Breast epithelium (tissue), 4 donors: ENCODE measurements at regions not wholly inside any gene's neighbourhood (a gene's known extent, or its start where the extent isn't known, plus 50 kb on each side); places are given as distances from the start of the nearest gene placed in this dataset.
A peak's percentile ranks its signal among the peaks of the same experiment; 100 is the strongest.
"Not testable (repeated sequence)": the region's sequence is repeated elsewhere in the genome, so short reads cannot be mapped to it uniquely, and the experiment has no call there.

Source experiments
- DNase-seq, 2 donors: peaks; one replicate each; pipeline ENCODE4 v3.0.0-alpha.2; 2019; ENCODE audit warnings: low spot score in 2 of 2
- H3K27ac ChIP-seq, 2 donors: fragments of 200-600 bp; sonication (generic) in 1 of 2; one replicate each; pipeline ENCODE4 v1.5.1; 2016 to 2019; ENCODE audit warnings: mild to moderate bottlenecking in 1 of 2
- H3K27me3 ChIP-seq, 2 donors: fragments of 200-600 bp; sonication (generic) in 1 of 2; one replicate each; pipeline versions ENCODE4 v1.5.1 to v1.6.0; 2017 to 2019; ENCODE audit warnings: control low read depth in 1 of 2, mild to moderate bottlenecking in 1 of 2
- H3K36me3 ChIP-seq: fragments of 200-600 bp; one replicate; pipeline ENCODE4 v1.5.1; 2019
- H3K4me1 ChIP-seq, 2 donors: fragments of 200-600 bp; sonication (generic); one replicate each; pipeline ENCODE4 v1.5.1; 2016 to 2019; ENCODE audit warnings: control low read depth in 1 of 2
- H3K4me3 ChIP-seq, 3 donors: fragments of 200-600 bp; sonication (generic); 1 replicate in 2 of 3; 2 replicates in 1 of 3; pipeline ENCODE4 v1.5.1; 2016 to 2019; ENCODE audit warnings: mild to moderate bottlenecking in 3 of 3, moderate library complexity in 2 of 3
- H3K9me3 ChIP-seq, 2 donors: fragments of 200-600 bp; sonication (generic) in 1 of 2; one replicate each; pipeline ENCODE4 v1.5.1; 2016 to 2019; ENCODE audit warnings: control low read depth in 1 of 2
- POLR2A ChIP-seq: fragments of 450-650 bp; IDR thresholded peaks from one replicate; pipeline ENCODE4 v1.6.1; 2016; ENCODE audit warnings: antibody characterized with exemption, mild to moderate bottlenecking, moderate library complexity
- POLR2AphosphoS5 ChIP-seq, 3 donors: sonication (generic); formaldehyde crosslinking; IDR thresholded peaks; one replicate each; pipeline ENCODE4 v1.6.1; 2017; ENCODE audit warnings: antibody characterized with exemption in 3 of 3
- intact Hi-C: fragments of 100-400 bp; cut with DNase I; formaldehyde crosslinking; loops from one replicate; pipeline ENCODE4 v1.15.1; 2023; ENCODE audit warnings: low total_unique reads
- TF ChIP-seq, protein P1 (sequence below), 3 donors: fragments of 450-650 bp; IDR thresholded peaks; one replicate each; pipeline ENCODE4 v1.5.1; 2016 to 2017; ENCODE audit warnings: antibody characterized with exemption in 3 of 3, mild to moderate bottlenecking in 3 of 3, moderate library complexity in 3 of 3

DNA sequence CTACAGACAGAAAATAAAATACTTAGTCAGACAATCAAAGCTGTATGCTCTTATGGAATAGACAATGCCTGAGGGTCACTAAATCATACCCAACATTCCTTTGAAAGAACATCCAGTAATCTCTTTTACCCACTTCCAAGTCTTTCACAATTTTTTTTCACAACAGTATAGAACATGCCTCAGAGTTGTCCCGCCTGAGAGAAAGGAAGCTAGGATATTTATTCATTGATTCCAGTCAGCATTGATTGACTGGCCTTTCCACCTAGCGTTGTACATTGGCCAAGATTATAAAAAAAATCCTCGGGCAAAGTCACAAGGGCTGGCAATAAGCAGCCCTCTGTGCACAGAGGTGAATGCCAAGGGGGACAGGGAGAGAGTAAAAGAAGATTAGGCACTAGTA is 318.1 kb upstream of the PIK3R1 start:
- DNase-seq = peak in 1 of 2 donors; percentile 30
- H3K36me3 ChIP-seq = no peaks in the 10 kb centered on the region
- peak overlapping the region; percentile 74 to 79 for H3K27ac ChIP-seq
- no peak overlapping the region for H3K4me3 ChIP-seq
- intact Hi-C loops = no loop called here
- no peaks in the 10 kb centered on the region for H3K4me1 ChIP-seq
- TF ChIP-seq, protein P1, sequence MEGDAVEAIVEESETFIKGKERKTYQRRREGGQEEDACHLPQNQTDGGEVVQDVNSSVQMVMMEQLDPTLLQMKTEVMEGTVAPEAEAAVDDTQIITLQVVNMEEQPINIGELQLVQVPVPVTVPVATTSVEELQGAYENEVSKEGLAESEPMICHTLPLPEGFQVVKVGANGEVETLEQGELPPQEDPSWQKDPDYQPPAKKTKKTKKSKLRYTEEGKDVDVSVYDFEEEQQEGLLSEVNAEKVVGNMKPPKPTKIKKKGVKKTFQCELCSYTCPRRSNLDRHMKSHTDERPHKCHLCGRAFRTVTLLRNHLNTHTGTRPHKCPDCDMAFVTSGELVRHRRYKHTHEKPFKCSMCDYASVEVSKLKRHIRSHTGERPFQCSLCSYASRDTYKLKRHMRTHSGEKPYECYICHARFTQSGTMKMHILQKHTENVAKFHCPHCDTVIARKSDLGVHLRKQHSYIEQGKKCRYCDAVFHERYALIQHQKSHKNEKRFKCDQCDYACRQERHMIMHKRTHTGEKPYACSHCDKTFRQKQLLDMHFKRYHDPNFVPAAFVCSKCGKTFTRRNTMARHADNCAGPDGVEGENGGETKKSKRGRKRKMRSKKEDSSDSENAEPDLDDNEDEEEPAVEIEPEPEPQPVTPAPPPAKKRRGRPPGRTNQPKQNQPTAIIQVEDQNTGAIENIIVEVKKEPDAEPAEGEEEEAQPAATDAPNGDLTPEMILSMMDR (IDR thresholded peaks at IDR 0.05) = no peak
- TF ChIP-seq POLR2AphosphoS5 (IDR thresholded peaks at IDR 0.05) = no peak
- no peak for TF ChIP-seq POLR2A
- H3K27me3 ChIP-seq = no peaks in the 10 kb centered on the region
- no peaks in the 10 kb centered on the region for H3K9me3 ChIP-seq

DNA sequence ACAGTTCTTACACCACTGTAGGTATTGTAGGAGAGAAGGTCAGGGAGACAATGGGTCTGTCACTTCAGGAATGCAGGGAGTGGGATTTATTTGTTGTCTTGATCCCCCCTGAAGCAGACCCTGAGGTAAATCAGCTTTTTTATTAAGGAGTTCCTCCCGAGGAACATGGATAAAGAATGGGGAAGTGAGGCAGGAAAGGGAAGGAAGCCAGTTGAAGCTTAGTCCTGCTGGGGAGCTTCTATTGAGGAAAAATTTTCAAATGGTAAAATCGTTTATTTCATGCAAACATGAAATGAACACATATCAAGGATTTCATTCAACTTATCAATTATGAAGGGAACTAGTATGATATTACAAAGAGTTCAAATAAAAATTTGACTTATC is 318.6 kb upstream of the PIK3R1 start:
- TF ChIP-seq POLR2A (no peak), POLR2AphosphoS5 (IDR thresholded peaks at IDR 0.05) (no peak)
- TF ChIP-seq, protein P1 (IDR thresholded peaks at IDR 0.05) = no peak
- Histone ChIP-seq H3K4me1 (no peaks in the 10 kb centered on the region), H3K9me3 (no peaks in the 10 kb centered on the region), H3K36me3 (no peaks in the 10 kb centered on the region), H3K27ac (peak overlapping the region; percentile 74 to 79), H3K27me3 (no peaks in the 10 kb centered on the region), H3K4me3 (no peak overlapping the region)
- no peak for DNase-seq
- intact Hi-C loops = no loop called here

DNA sequence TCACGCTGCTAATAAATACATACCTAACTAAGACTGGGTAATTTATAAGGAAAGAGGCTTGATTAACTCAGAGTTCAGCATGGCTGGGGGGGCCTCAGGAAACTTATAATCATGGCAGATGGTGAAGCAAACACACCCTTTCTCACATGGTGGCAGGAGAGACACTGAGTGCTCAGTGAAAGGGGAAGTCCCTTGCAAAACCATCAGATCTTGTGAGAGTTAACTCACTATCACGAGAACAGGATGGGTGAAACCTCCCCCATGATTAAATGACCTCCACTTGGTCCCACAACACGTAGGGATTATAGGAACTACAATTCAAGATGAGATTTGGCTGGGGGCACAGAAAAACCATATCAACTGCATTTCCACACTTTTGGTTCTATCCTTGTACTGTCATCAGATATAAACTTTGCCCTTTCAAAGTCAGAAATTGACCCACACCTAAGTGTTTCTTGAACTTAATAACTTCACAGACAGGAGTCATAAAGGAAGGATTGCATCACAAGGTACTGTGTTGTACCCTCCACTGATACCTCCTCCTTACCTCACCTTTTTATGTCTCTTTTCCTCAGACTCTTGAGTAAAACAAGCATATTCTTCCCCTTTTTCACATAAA is 319.1 kb upstream of the PIK3R1 start:
- no peaks in the 10 kb centered on the region for H3K36me3 ChIP-seq
- intact Hi-C loops = no loop called here
- H3K9me3 ChIP-seq = no peaks in the 10 kb centered on the region
- H3K27me3 ChIP-seq = no peaks in the 10 kb centered on the region
- no peaks in the 10 kb centered on the region for H3K4me1 ChIP-seq
- TF ChIP-seq POLR2AphosphoS5 (IDR thresholded peaks at IDR 0.05) (no peak), POLR2A (no peak)
- TF ChIP-seq, protein P1 (IDR thresholded peaks at IDR 0.05) = no peak
- no peak for DNase-seq
- H3K4me3 ChIP-seq = no peak overlapping the region
- peak overlapping the region; percentile 74 to 79 for H3K27ac ChIP-seq

DNA sequence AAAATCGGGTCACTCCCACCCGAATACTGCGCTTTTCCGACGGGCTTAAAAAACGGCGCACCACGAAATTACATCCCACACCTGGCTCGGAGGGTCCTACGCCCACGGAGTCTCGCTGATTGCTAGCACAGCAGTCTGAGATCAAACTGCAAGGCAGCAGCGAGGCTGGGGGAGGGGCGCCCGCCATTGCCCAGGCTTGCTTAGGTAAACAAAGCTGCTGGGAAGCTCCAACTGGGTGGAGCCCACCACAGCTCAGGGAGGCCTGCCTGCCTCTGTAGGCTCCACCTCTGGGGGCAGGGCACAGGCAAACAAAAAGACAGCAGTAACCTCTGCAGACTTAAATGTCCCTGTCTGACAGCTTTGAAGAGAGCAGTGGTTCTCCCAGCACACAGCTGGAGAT is 325.7 kb upstream of the PIK3R1 start:
- intact Hi-C loops, DNase-seq: not testable (repeated sequence)

DNA sequence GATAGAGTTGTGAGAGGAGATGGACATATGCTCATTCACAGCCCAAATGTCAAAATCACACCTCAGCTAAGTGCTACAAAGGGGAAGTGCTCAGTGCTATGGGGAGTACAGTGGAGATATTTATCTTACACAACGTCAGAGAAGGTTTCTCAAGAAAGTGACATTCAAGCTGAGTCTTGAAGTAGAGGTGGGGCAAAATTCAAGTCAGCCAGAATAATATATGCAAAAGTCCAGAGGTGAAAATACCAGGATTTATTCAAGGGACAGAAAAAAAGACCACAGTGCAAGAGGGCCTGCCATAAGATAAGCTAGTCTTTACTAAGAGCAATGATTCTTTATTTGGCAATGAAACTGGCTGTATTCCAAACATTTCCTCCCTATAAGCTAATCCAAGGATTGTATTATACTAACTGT is 327.8 kb upstream of the PIK3R1 start:
- Histone ChIP-seq H3K27ac (no peak overlapping the region), H3K4me1 (no peaks in the 10 kb centered on the region), H3K9me3 (no peaks in the 10 kb centered on the region), H3K4me3 (no peak overlapping the region), H3K36me3 (no peaks in the 10 kb centered on the region), H3K27me3 (no peaks in the 10 kb centered on the region)
- TF ChIP-seq POLR2A (no peak), POLR2AphosphoS5 (IDR thresholded peaks at IDR 0.05) (no peak)
- TF ChIP-seq, protein P1 (IDR thresholded peaks at IDR 0.05) = no peak
- intact Hi-C loops = no loop called here
- DNase-seq = no peak

More for the DNA sequence above, 325.7 kb upstream of the PIK3R1 start:
- not testable (repeated sequence) for H3K27ac ChIP-seq, H3K9me3 ChIP-seq, H3K36me3 ChIP-seq, H3K27me3 ChIP-seq, H3K4me1 ChIP-seq, H3K4me3 ChIP-seq

DNA sequence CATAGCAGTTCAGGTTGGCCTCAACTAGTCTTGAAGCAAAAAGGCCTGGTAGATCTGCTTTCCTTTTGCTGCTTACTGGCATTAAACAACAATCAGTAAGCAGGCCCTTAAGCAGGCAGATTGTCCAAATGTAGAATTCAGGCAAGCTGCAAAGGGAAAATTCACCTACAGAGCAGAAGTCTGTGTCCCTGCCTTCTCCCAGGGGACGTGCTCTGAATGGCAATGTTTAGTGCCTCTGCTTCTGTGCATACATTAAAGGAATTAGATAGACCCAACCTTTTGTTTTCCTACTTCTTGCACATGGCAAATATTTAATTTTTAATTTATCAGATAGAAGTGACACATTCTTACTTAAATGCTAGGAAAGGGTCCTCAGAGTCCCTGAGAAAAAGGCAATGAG is 328.8 kb upstream of the PIK3R1 start:
- TF ChIP-seq, protein P1 (IDR thresholded peaks at IDR 0.05) = no peak
- TF ChIP-seq POLR2AphosphoS5 (IDR thresholded peaks at IDR 0.05) (no peak), POLR2A (no peak)
- no peaks in the 10 kb centered on the region for H3K36me3 ChIP-seq
- H3K4me1 ChIP-seq = no peaks in the 10 kb centered on the region
- no peaks in the 10 kb centered on the region for H3K9me3 ChIP-seq
- H3K4me3 ChIP-seq = no peak overlapping the region
- no peak overlapping the region for H3K27ac ChIP-seq
- DNase-seq = no peak
- intact Hi-C loops = no loop called here
- H3K27me3 ChIP-seq = no peaks in the 10 kb centered on the region
